C4-2B (cell line): ENCODE measurements at regions not wholly inside any gene's neighbourhood (a gene's known extent, or its start where the extent isn't known, plus 50 kb on each side); places are given as distances from the start of the nearest gene placed in this dataset.

Experiments
- ZFX ChIP-seq: fragments of 450-650 bp; IDR thresholded peaks from 2 replicates; pipeline ENCODE4 v1.6.1; 2017
- TF ChIP-seq, protein P1 (sequence below): fragments of 450-650 bp; conservative IDR thresholded peaks from 2 replicates; pipeline ENCODE4 v1.5.1; 2017; ENCODE audit warnings: mild to moderate bottlenecking

GRCh38 chr12:47415054-47415453 is 290.8 kb downstream of the RPAP3 start:
- TF ChIP-seq, protein P1, sequence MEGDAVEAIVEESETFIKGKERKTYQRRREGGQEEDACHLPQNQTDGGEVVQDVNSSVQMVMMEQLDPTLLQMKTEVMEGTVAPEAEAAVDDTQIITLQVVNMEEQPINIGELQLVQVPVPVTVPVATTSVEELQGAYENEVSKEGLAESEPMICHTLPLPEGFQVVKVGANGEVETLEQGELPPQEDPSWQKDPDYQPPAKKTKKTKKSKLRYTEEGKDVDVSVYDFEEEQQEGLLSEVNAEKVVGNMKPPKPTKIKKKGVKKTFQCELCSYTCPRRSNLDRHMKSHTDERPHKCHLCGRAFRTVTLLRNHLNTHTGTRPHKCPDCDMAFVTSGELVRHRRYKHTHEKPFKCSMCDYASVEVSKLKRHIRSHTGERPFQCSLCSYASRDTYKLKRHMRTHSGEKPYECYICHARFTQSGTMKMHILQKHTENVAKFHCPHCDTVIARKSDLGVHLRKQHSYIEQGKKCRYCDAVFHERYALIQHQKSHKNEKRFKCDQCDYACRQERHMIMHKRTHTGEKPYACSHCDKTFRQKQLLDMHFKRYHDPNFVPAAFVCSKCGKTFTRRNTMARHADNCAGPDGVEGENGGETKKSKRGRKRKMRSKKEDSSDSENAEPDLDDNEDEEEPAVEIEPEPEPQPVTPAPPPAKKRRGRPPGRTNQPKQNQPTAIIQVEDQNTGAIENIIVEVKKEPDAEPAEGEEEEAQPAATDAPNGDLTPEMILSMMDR, result no peak
- TF ChIP-seq ZFX, result no peak
